Liver (tissue), 8 donors: ENCODE measurements at regions not wholly inside any gene's neighbourhood (a gene's known extent, or its start where the extent isn't known, plus 50 kb on each side); places are given as distances from the start of the nearest gene placed in this dataset.

Experiments used
- DNase-seq: peaks from one replicate; pipeline ENCODE4 v3.0.0-alpha.2; 2017; ENCODE audit warnings: low spot score
- H3K27ac ChIP-seq, 2 donors: one replicate each; pipeline ENCODE4 v1.7.0; 2013; ENCODE audit warnings: inconsistent platforms in 2 of 2, low read length in 2 of 2, control low read depth in 1 of 2, low read depth in 1 of 2, mild to moderate bottlenecking in 1 of 2
- H3K27me3 ChIP-seq, 4 donors: one replicate each; pipeline versions ENCODE4 v1.6.1 to v1.7.0; 2013; ENCODE audit warnings: low read length in 3 of 4, inconsistent platforms in 1 of 4, mild to moderate bottlenecking in 1 of 4, moderate library complexity in 1 of 4; ENCODE audit not compliant: control insufficient read depth in 4 of 4, insufficient read depth in 4 of 4
- H3K36me3 ChIP-seq, 4 donors: one replicate each; pipeline versions ENCODE4 v1.6.1 to v1.7.0; 2013; ENCODE audit warnings: low read length in 3 of 4, mild to moderate bottlenecking in 3 of 4, low read depth in 1 of 4, moderate library complexity in 1 of 4; ENCODE audit not compliant: control insufficient read depth in 4 of 4, insufficient read depth in 3 of 4
- H3K4me1 ChIP-seq, 4 donors: one replicate each; pipeline versions ENCODE4 v1.6.1 to v1.7.0; 2013; ENCODE audit warnings: low read length in 3 of 4, mild to moderate bottlenecking in 3 of 4, moderate library complexity in 1 of 4; ENCODE audit not compliant: control insufficient read depth in 4 of 4, insufficient read depth in 4 of 4
- H3K4me3 ChIP-seq, 3 donors: one replicate each; pipeline versions ENCODE4 v1.6.1 to v1.7.0; 2013; ENCODE audit warnings: low read length in 3 of 3, control low read depth in 1 of 3, low read depth in 1 of 3, mild to moderate bottlenecking in 1 of 3
- H3K9ac ChIP-seq, 2 donors: one replicate each; pipeline ENCODE4 v1.7.0; 2013; ENCODE audit warnings: low read length in 2 of 2, mild to moderate bottlenecking in 2 of 2, moderate library complexity in 2 of 2, control low read depth in 1 of 2, low read depth in 1 of 2
- H3K9me3 ChIP-seq, 4 donors: one replicate each; pipeline versions ENCODE4 v1.6.1 to v1.7.0; 2013; ENCODE audit warnings: low read length in 3 of 4; ENCODE audit not compliant: control insufficient read depth in 4 of 4
- ATF3 ChIP-seq: IDR thresholded peaks from 2 replicates; pipeline ENCODE4 v1.6.1; 2016; ENCODE audit warnings: antibody characterized with exemption
- EGR1 ChIP-seq, 2 donors: IDR thresholded peaks; 2 replicates each; pipeline ENCODE4 v1.6.1; 2016 to 2018; ENCODE audit warnings: antibody characterized with exemption in 2 of 2, low read depth in 2 of 2
- FOXA1 ChIP-seq: IDR thresholded peaks from 2 replicates; pipeline ENCODE4 v1.6.1; 2016; ENCODE audit warnings: antibody characterized with exemption
- FOXA2 ChIP-seq: IDR thresholded peaks from 2 replicates; pipeline ENCODE4 v1.6.1; 2016; ENCODE audit warnings: antibody characterized with exemption
- GABPA ChIP-seq, 2 donors: IDR thresholded peaks in 1 of 2; conservative IDR thresholded peaks in 1 of 2; 2 replicates each; pipeline ENCODE4 v1.6.1; 2016; ENCODE audit warnings: antibody characterized with exemption in 2 of 2, mild to moderate bottlenecking in 1 of 2, moderate library complexity in 1 of 2
- HNF4A ChIP-seq, 2 donors: conservative IDR thresholded peaks; 2 replicates each; pipeline ENCODE4 v1.6.1; 2016; ENCODE audit warnings: antibody characterized with exemption in 2 of 2, mild to moderate bottlenecking in 2 of 2
- HNF4G ChIP-seq: IDR thresholded peaks from 2 replicates; pipeline ENCODE4 v1.6.1; 2016; ENCODE audit warnings: antibody characterized with exemption
- JUND ChIP-seq, 2 donors: IDR thresholded peaks; 2 replicates each; pipeline ENCODE4 v1.6.1; 2016; ENCODE audit warnings: antibody characterized with exemption in 2 of 2
- NR2F2 ChIP-seq: IDR thresholded peaks from 2 replicates; pipeline ENCODE4 v1.6.1; 2016; ENCODE audit warnings: antibody characterized with exemption
- RAD21 ChIP-seq, 2 donors: IDR thresholded peaks; 2 replicates each; pipeline ENCODE4 v1.6.1; 2016; ENCODE audit warnings: antibody characterized with exemption in 2 of 2, mild to moderate bottlenecking in 2 of 2
- REST ChIP-seq: IDR thresholded peaks from 2 replicates; pipeline ENCODE4 v1.6.1; 2016; ENCODE audit warnings: antibody characterized with exemption, mild to moderate bottlenecking
- RXRA ChIP-seq, 2 donors: IDR thresholded peaks; 2 replicates each; pipeline ENCODE4 v1.6.1; 2017 to 2018; ENCODE audit warnings: antibody characterized with exemption in 2 of 2, mild to moderate bottlenecking in 1 of 2
- SP1 ChIP-seq: IDR thresholded peaks from 2 replicates; pipeline ENCODE4 v1.6.1; 2018; ENCODE audit warnings: antibody characterized with exemption, mild to moderate bottlenecking
- TAF1 ChIP-seq: conservative IDR thresholded peaks from 2 replicates; pipeline ENCODE4 v1.6.1; 2016; ENCODE audit warnings: antibody characterized with exemption, mild to moderate bottlenecking
- YY1 ChIP-seq: IDR thresholded peaks from 2 replicates; pipeline ENCODE4 v1.6.1; 2016; ENCODE audit warnings: antibody characterized with exemption, mild to moderate bottlenecking
- WGBS: extraction: QIAGEN DNeasy Blood & Tissue Kit; methylation state at CpG from one replicate; pipeline ENCODE4 v1.1.7; 2013; 5-methylcytosine and 5-hydroxymethylcytosine counted together
- TF ChIP-seq, protein P1 (sequence below): fragments of 150-350 bp; IDR thresholded peaks from 2 replicates; pipeline ENCODE4 v1.5.1; 2017; ENCODE audit warnings: improper control_type of control experiment, low read depth, low read length; ENCODE audit not compliant: missing input control
- TF ChIP-seq, protein P2 (sequence below): IDR thresholded peaks from 2 replicates; pipeline ENCODE4 v1.6.1; 2016; ENCODE audit warnings: antibody characterized with exemption
- donor health status: healthy.
- donor health status: healthy.
- donor health status: healthy.
- donor health status: healthy.
- donor health status: healthy.

DNA sequence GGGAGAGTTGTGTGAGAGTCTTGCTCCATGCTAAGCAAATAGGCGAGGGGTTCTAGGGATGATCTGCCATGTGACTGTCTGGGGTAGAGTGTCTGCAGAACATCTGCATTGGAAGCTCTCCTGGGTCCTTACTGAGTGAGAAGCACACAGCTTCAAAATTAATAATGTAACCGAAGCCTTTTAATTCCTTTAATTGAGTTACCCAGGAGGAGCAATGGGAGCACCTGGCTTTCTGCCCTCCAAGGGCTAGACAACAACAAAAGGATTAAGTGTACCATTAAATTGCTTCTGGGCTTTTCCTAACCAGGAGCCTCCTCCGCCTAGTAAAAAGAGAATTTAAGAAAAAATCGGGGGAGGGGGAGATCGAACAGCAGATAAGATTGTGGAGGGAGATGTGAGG is 102.0 kb upstream of the TBX20 start:
- 80% methylated on average over 5 of the region's 5 CpGs for WGBS
- Histone ChIP-seq H3K4me1 (no peaks in the 10 kb centered on the region), H3K9me3 (peaks cover 0 to 3% (median 2%) of the 10 kb centered on the region in 4 donors), H3K36me3 (no peaks in the 10 kb centered on the region), H3K27ac (no peak overlapping the region), H3K9ac (no peak overlapping the region), H3K4me3 (no peak overlapping the region), H3K27me3 (no peaks in the 10 kb centered on the region)
- no peak for DNase-seq
- no peak for TF ChIP-seq REST
- TF ChIP-seq SP1 = no peak
- no peak for TF ChIP-seq FOXA2
- no peak for TF ChIP-seq TAF1
- TF ChIP-seq RAD21 (IDR thresholded peaks at IDR 0.05) = no peak
- TF ChIP-seq YY1 = no peak
- TF ChIP-seq NR2F2 = no peak
- no peak for TF ChIP-seq GABPA (IDR thresholded peaks at IDR 0.05 in 1 of 2, conservative IDR thresholded peaks at IDR 0.05 in 1 of 2)
- TF ChIP-seq HNF4A (conservative IDR thresholded peaks at IDR 0.05) = no peak
- no peak for TF ChIP-seq HNF4G
- TF ChIP-seq, protein P1, sequence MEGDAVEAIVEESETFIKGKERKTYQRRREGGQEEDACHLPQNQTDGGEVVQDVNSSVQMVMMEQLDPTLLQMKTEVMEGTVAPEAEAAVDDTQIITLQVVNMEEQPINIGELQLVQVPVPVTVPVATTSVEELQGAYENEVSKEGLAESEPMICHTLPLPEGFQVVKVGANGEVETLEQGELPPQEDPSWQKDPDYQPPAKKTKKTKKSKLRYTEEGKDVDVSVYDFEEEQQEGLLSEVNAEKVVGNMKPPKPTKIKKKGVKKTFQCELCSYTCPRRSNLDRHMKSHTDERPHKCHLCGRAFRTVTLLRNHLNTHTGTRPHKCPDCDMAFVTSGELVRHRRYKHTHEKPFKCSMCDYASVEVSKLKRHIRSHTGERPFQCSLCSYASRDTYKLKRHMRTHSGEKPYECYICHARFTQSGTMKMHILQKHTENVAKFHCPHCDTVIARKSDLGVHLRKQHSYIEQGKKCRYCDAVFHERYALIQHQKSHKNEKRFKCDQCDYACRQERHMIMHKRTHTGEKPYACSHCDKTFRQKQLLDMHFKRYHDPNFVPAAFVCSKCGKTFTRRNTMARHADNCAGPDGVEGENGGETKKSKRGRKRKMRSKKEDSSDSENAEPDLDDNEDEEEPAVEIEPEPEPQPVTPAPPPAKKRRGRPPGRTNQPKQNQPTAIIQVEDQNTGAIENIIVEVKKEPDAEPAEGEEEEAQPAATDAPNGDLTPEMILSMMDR = no peak
- TF ChIP-seq FOXA1 = no peak
- no peak for TF ChIP-seq EGR1 (IDR thresholded peaks at IDR 0.05; ENCODE audit: low read depth in 2 of 2)
- no peak for TF ChIP-seq ATF3

GRCh38 chr7:35355199-35355598 is 101.3 kb upstream of the TBX20 start:
- Histone ChIP-seq H3K27ac (no peak overlapping the region), H3K4me3 (no peak overlapping the region), H3K27me3 (no peaks in the 10 kb centered on the region), H3K36me3 (no peaks in the 10 kb centered on the region), H3K9me3 (peaks cover 0 to 3% (median 2%) of the 10 kb centered on the region in 4 donors), H3K4me1 (no peaks in the 10 kb centered on the region), H3K9ac (no peak overlapping the region)
- WGBS = 86% methylated on average over 2 of the region's 2 CpGs
- no peak for DNase-seq
- TF ChIP-seq, protein P2, sequence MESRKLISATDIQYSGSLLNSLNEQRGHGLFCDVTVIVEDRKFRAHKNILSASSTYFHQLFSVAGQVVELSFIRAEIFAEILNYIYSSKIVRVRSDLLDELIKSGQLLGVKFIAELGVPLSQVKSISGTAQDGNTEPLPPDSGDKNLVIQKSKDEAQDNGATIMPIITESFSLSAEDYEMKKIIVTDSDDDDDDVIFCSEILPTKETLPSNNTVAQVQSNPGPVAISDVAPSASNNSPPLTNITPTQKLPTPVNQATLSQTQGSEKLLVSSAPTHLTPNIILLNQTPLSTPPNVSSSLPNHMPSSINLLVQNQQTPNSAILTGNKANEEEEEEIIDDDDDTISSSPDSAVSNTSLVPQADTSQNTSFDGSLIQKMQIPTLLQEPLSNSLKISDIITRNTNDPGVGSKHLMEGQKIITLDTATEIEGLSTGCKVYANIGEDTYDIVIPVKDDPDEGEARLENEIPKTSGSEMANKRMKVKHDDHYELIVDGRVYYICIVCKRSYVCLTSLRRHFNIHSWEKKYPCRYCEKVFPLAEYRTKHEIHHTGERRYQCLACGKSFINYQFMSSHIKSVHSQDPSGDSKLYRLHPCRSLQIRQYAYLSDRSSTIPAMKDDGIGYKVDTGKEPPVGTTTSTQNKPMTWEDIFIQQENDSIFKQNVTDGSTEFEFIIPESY = no peak
- TF ChIP-seq FOXA1 = no peak
- TF ChIP-seq YY1 = no peak
- no peak for TF ChIP-seq JUND (IDR thresholded peaks at IDR 0.05)
- no peak for TF ChIP-seq FOXA2
- no peak for TF ChIP-seq TAF1
- TF ChIP-seq, protein P1 = no peak
- TF ChIP-seq ATF3 = no peak
- TF ChIP-seq NR2F2 = no peak
- no peak for TF ChIP-seq RXRA (IDR thresholded peaks at IDR 0.05)
